Osteocyte (in vitro differentiated cells): ENCODE measurements at regions not wholly inside any gene's neighbourhood (a gene's known extent, or its start where the extent isn't known, plus 50 kb on each side); places are given as distances from the start of the nearest gene placed in this dataset.

Source experiments
- DNase-seq: peaks from one replicate; pipeline ENCODE4 v3.0.0; 2021; ENCODE audit warnings: mixed read lengths; ENCODE audit not compliant: unreplicated experiment; ENCODE audit errors: extremely low spot score
- H3K27ac Mint-ChIP-seq: one replicate; pipeline ENCODE4 v1.8.0; 2021; ENCODE audit warnings: mild to moderate bottlenecking, mixed read lengths; ENCODE audit not compliant: unreplicated experiment
- H3K27me3 Mint-ChIP-seq: one replicate; pipeline ENCODE4 v1.8.0; 2021; ENCODE audit warnings: mixed read lengths; ENCODE audit not compliant: unreplicated experiment
- H3K36me3 Mint-ChIP-seq: one replicate; pipeline ENCODE4 v1.8.0; 2021; ENCODE audit warnings: mixed read lengths; ENCODE audit not compliant: unreplicated experiment
- H3K4me1 Mint-ChIP-seq: one replicate; pipeline ENCODE4 v1.8.0; 2021; ENCODE audit warnings: mixed read lengths; ENCODE audit not compliant: unreplicated experiment
- H3K4me3 Mint-ChIP-seq: one replicate; pipeline ENCODE4 v1.8.0; 2021; ENCODE audit warnings: mild to moderate bottlenecking, moderate library complexity, mixed read lengths; ENCODE audit not compliant: unreplicated experiment
- H3K9me3 Mint-ChIP-seq: one replicate; pipeline ENCODE4 v1.8.0; 2021; ENCODE audit warnings: mixed read lengths; ENCODE audit not compliant: unreplicated experiment
- CTCF ChIP-seq: fragments of 200-600 bp; sonication (generic); IDR thresholded peaks from 2 replicates; pipeline ENCODE4 v1.5.0; 2021; ENCODE audit warnings: antibody characterized with exemption, mild to moderate bottlenecking, moderate library complexity

DNA sequence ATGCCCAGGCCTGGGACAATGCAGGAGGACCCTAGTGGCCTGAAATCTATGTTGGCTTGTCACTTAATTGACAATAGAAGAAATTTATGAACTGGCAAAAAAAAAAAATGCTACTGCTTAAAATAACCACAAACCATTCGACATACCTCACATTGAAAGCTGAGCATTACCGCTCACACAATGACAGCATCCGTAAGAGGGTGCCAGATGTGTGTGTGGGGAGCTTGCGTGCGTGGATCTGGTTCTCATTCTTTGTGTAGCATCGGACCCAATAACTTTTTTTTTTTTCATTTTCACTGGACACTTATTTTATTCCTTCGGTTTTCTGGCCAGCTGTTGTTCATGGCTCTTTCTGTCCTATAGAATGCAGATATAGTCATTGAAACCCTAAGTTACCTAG, 216.7 kb downstream of the VRK1 start:
- no peak overlapping the region for H3K4me3 Mint-ChIP-seq
- H3K9me3 Mint-ChIP-seq = peaks cover 35% of the 10 kb centered on the region
- H3K36me3 Mint-ChIP-seq = no peaks in the 10 kb centered on the region
- no peak for DNase-seq
- no peaks in the 10 kb centered on the region for H3K27me3 Mint-ChIP-seq
- no peaks in the 10 kb centered on the region for H3K4me1 Mint-ChIP-seq
- no peak for TF ChIP-seq CTCF
- no peak overlapping the region for H3K27ac Mint-ChIP-seq

- Mint-ChIP-seq H3K36me3 (no peaks in the 10 kb centered on the region), H3K27ac (no peak overlapping the region)
These were observed 223.8 kb downstream of the VRK1 start for GRCh38 chr14:97021001-97021400.

DNA sequence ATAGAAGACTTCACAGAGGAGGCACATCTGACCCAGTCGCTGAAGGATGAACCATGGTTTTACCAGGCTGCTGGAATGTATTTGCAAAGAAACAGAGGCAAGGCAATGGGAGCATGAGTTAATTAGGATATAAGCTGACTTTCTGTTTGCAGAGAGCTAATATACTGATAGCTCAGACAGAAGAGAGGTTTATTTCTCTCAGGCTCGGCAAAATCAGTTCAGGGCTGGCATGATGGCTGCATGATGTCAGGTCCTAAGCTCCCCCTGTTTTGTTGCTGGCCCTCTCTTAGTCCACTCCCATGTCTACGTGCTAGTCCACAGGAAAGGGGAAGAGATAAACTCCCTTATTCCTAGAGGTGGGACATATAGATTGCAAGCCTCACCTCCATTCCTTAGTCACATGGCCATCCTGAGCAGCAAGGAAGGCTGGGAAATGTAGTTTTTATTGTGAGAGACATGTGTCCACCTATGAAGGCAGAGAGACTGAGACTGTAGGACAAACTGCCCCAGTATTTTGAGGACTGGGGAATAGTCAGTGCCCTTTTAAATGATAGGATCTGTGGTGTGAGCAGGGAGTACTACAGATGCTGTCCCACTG, 224.5 kb downstream of the VRK1 start:
- peaks cover 14% of the 10 kb centered on the region for H3K9me3 Mint-ChIP-seq
- H3K4me3 Mint-ChIP-seq = no peak overlapping the region
- H3K36me3 Mint-ChIP-seq = no peaks in the 10 kb centered on the region
- DNase-seq = no peak
- H3K27me3 Mint-ChIP-seq = no peaks in the 10 kb centered on the region
- H3K27ac Mint-ChIP-seq = no peak overlapping the region
- no peaks in the 10 kb centered on the region for H3K4me1 Mint-ChIP-seq
- no peak for TF ChIP-seq CTCF

More at GRCh38 chr14:97021001-97021400, 223.8 kb downstream of the VRK1 start:
- H3K27me3 Mint-ChIP-seq = no peaks in the 10 kb centered on the region
- DNase-seq = no peak
- TF ChIP-seq CTCF = no peak
- H3K4me3 Mint-ChIP-seq = no peak overlapping the region
- peaks cover 17% of the 10 kb centered on the region for H3K9me3 Mint-ChIP-seq
- H3K4me1 Mint-ChIP-seq = no peaks in the 10 kb centered on the region

- no peak for TF ChIP-seq CTCF
- Mint-ChIP-seq H3K27me3 (no peaks in the 10 kb centered on the region), H3K4me3 (no peak overlapping the region), H3K36me3 (no peaks in the 10 kb centered on the region), H3K9me3 (peaks cover 12% of the 10 kb centered on the region), H3K27ac (no peak overlapping the region), H3K4me1 (no peaks in the 10 kb centered on the region)
- DNase-seq = no peak
These were observed 225.6 kb downstream of the VRK1 start for GRCh38 chr14:97022741-97023140.

DNA sequence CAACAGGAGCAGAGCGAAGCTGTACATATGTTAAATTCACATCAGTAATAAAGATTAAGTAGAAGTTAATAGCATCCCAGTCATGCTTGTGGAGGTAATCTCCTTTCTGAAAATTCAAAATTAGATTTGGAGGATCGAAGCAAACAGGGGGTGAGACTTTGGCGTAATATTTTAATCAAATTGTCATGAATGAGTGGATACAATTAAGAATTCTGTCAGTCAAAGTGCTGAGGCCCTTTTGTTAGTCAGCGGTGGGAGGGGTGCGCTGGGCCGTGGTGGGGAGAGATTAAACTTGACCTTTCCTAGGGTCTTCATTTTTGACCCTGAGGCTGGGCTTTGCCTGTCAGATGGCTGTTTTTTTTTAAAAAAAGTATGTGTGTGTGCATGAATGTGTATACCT, 226.7 kb downstream of the VRK1 start:
- H3K9me3 Mint-ChIP-seq = peaks cover 4% of the 10 kb centered on the region
- H3K36me3 Mint-ChIP-seq = no peaks in the 10 kb centered on the region
- no peak overlapping the region for H3K27ac Mint-ChIP-seq
- no peak for TF ChIP-seq CTCF
- no peak for DNase-seq
- no peaks in the 10 kb centered on the region for H3K27me3 Mint-ChIP-seq
- H3K4me3 Mint-ChIP-seq = no peak overlapping the region
- no peaks in the 10 kb centered on the region for H3K4me1 Mint-ChIP-seq
